Endothelial cell (in vitro differentiated cells): ENCODE measurements at regions not wholly inside any gene's neighbourhood (a gene's known extent, or its start where the extent isn't known, plus 50 kb on each side); places are given as distances from the start of the nearest gene placed in this dataset.

Experiments used
- DNase-seq: peaks from one replicate; pipeline ENCODE4 v3.0.0; 2021; ENCODE audit warnings: low spot score
- H3K27ac Mint-ChIP-seq: one replicate; pipeline ENCODE4 v1.8.0; 2021; ENCODE audit warnings: mixed read lengths, inconsistent platforms; ENCODE audit not compliant: unreplicated experiment
- H3K27me3 Mint-ChIP-seq: one replicate; pipeline ENCODE4 v1.8.0; 2021; ENCODE audit warnings: mild to moderate bottlenecking, moderate library complexity, mixed read lengths, inconsistent platforms; ENCODE audit not compliant: unreplicated experiment
- H3K36me3 Mint-ChIP-seq: one replicate; pipeline ENCODE4 v1.8.0; 2021; ENCODE audit warnings: mild to moderate bottlenecking, low read depth, mixed read lengths, inconsistent platforms; ENCODE audit not compliant: unreplicated experiment
- H3K4me1 Mint-ChIP-seq: one replicate; pipeline ENCODE4 v1.8.0; 2021; ENCODE audit warnings: mild to moderate bottlenecking, mixed read lengths, inconsistent platforms; ENCODE audit not compliant: unreplicated experiment
- H3K4me3 Mint-ChIP-seq: one replicate; pipeline ENCODE4 v1.8.0; 2021; ENCODE audit warnings: mild to moderate bottlenecking, mixed read lengths, inconsistent platforms; ENCODE audit not compliant: unreplicated experiment
- H3K9me3 Mint-ChIP-seq: one replicate; pipeline ENCODE4 v1.8.0; 2021; ENCODE audit warnings: mixed read lengths, inconsistent platforms; ENCODE audit not compliant: unreplicated experiment
- CTCF ChIP-seq: fragments of 200-600 bp; sonication (generic); IDR thresholded peaks from one replicate; pipeline ENCODE4 v1.5.0; 2021; ENCODE audit warnings: antibody characterized with exemption; ENCODE audit not compliant: unreplicated experiment

DNA sequence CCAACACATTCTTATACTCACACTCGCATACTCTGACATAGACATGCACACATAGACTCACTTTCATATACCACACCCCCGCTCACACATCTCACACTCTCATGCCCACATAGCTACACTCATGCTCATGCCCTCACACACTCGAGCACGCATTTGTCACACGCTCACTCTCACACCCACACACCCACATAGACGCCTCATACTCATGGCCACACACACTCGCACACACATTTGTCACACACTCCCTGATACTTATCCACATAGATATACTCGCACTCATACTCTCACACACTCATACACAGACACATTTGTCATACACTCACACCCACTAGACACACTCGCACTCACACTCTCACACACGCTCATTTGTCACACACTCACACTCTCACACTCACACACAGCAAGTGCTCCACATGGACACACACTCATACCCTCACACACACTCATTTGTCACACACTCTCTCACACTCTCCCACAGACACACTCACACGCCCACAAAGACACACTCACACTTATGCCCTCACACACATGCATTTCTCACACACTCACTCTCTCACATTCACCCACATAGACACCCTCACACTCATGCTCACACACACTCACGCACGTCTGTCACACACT is 50.9 kb downstream of the TNP1 start:
- no peaks in the 10 kb centered on the region for H3K9me3 Mint-ChIP-seq

DNA sequence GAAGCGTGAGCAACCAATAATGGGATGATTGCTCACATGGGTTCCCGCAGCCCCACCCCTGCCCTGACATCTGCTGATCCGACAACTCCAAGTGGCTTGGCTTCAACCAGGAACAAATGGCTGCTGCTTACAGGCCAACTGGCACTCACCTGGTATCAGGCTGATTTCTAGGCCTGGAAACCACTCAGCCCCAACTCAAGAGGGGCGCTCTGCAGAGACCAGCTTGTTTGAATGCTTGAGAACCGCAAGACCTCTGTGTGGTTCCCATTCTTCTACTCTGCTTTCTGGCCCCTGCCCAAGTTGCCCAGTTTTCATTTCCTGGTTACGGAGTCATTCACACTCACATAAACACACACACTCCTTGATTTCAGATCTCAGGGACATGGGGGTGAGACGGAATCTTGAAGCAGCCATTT is 52.0 kb downstream of the TNP1 start:
- Mint-ChIP-seq H3K4me1 (no peaks in the 10 kb centered on the region), H3K27me3 (peaks cover 1% of the 10 kb centered on the region), H3K27ac (no peak overlapping the region), H3K36me3 (no peaks in the 10 kb centered on the region), H3K9me3 (no peaks in the 10 kb centered on the region), H3K4me3 (no peak overlapping the region)
- no peak for DNase-seq
- no peak for TF ChIP-seq CTCF

More for the DNA sequence above, 50.9 kb downstream of the TNP1 start:
- H3K4me1 Mint-ChIP-seq, result no peaks in the 10 kb centered on the region
- TF ChIP-seq CTCF, result no peak
- no peak for DNase-seq
- H3K36me3 Mint-ChIP-seq, result no peaks in the 10 kb centered on the region
- peaks cover 1% of the 10 kb centered on the region for H3K27me3 Mint-ChIP-seq
- H3K27ac Mint-ChIP-seq, result no peak overlapping the region
- no peak overlapping the region for H3K4me3 Mint-ChIP-seq

- TF ChIP-seq CTCF, result no peak
- no peak overlapping the region for H3K4me3 Mint-ChIP-seq
- H3K36me3 Mint-ChIP-seq, result no peaks in the 10 kb centered on the region
- H3K27me3 Mint-ChIP-seq, result peaks cover 3% of the 10 kb centered on the region
- no peak for DNase-seq
- H3K9me3 Mint-ChIP-seq, result no peaks in the 10 kb centered on the region
- H3K27ac Mint-ChIP-seq, result no peak overlapping the region
- no peaks in the 10 kb centered on the region for H3K4me1 Mint-ChIP-seq
Measured at GRCh38 chr2:216804357-216805350, 55.2 kb downstream of the TNP1 start.

DNA sequence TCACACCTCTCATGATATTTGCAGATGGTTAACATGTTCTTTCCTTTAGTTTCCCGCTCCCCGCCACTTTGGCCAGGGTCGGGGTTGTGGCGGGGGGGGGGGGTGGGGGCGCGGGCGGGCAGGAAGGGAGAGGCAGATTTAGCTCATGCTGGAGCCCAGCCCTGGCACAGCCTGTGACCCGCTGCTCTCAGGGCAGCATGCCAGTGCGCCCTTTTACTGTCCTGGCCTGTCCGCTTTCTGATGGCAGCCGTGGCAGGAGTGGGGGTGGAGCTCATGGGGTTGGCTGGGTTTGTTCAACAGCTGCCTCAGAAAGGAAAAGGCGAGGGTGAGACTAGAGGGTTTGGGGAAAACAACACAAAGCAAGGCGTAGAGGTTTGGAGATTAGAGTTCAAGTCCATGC is 56.1 kb downstream of the TNP1 start:
- H3K4me3 Mint-ChIP-seq, result no peak overlapping the region
- no peak for TF ChIP-seq CTCF
- H3K9me3 Mint-ChIP-seq, result no peaks in the 10 kb centered on the region
- no peaks in the 10 kb centered on the region for H3K36me3 Mint-ChIP-seq
- H3K27me3 Mint-ChIP-seq, result peaks cover 3% of the 10 kb centered on the region
- no peak overlapping the region for H3K27ac Mint-ChIP-seq
- no peak for DNase-seq
- no peaks in the 10 kb centered on the region for H3K4me1 Mint-ChIP-seq
